ENCODE measurements at regions not wholly inside any gene's neighbourhood (a gene's known extent, or its start where the extent isn't known, plus 50 kb on each side); places are given as distances from the start of the nearest gene placed in this dataset.
"Not testable (repeated sequence)": the region's sequence is repeated elsewhere in the genome, so short reads cannot be mapped to it uniquely, and the experiment has no call there.

- Histone ChIP-seq H3K36me3 (ENCODE audit: control insufficient read depth, insufficient read depth, low read length) (no peaks in the 10 kb centered on the region), H3K4me3 (ENCODE audit: low read depth, low read length) (no peak overlapping the region), H3K27me3 (ENCODE audit: control insufficient read depth, insufficient read depth, low read length) (no peaks in the 10 kb centered on the region)
- DNase-seq (ENCODE audit: low read depth) (no peak), FAIRE-seq (no peak)
- no peak for TF ChIP-seq CTCF (IDR thresholded peaks at IDR 0.05; ENCODE audit: insufficient read depth, low read length, severe bottlenecking)
These were observed 54.9 kb upstream of the FMOD start for GRCh38 chr1:203405703-203406438.

- H3K36me3 ChIP-seq (ENCODE audit: control insufficient read depth, insufficient read depth, low read length): no peaks in the 10 kb centered on the region
- no peak for FAIRE-seq
- H3K4me3 ChIP-seq (ENCODE audit: low read depth, low read length): no peak overlapping the region
- no peaks in the 10 kb centered on the region for H3K27me3 ChIP-seq (ENCODE audit: control insufficient read depth, insufficient read depth, low read length)
- no peak for DNase-seq (ENCODE audit: low read depth)
- TF ChIP-seq CTCF (IDR thresholded peaks at IDR 0.05; ENCODE audit: insufficient read depth, low read length, severe bottlenecking): no peak
These were observed 55.6 kb upstream of the FMOD start for GRCh38 chr1:203406446-203407045.

DNA sequence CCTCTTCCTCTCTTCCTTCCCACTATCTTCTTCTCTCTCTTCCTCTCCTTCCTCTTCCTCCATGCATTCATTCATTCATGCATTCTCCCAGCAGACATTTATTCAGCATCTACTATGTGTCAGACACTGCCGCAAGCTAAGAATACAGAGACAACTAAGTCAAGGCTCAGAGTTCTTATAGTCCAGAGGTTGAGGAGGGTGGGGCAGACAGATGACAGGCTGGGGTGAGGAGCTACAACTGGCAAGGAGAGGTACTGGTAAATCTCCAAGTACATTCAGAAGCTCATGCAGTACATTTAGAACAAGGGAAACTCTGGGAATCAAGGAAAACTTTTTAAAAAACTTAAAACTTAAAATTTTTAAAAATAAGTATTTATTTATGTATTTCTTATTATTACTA, 56.4 kb upstream of the FMOD start:
- DNase-seq (ENCODE audit: low read depth): no peak
- Histone ChIP-seq H3K4me3 (ENCODE audit: low read depth, low read length) (no peak overlapping the region), H3K27me3 (ENCODE audit: control insufficient read depth, insufficient read depth, low read length) (no peaks in the 10 kb centered on the region), H3K36me3 (ENCODE audit: control insufficient read depth, insufficient read depth, low read length) (no peaks in the 10 kb centered on the region)
- TF ChIP-seq CTCF (IDR thresholded peaks at IDR 0.05; ENCODE audit: insufficient read depth, low read length, severe bottlenecking): no peak
- FAIRE-seq: no peak

- Histone ChIP-seq H3K36me3 (ENCODE audit: control insufficient read depth, insufficient read depth, low read length) (no peaks in the 10 kb centered on the region), H3K4me3 (ENCODE audit: low read depth, low read length) (no peak overlapping the region), H3K27me3 (ENCODE audit: control insufficient read depth, insufficient read depth, low read length) (no peaks in the 10 kb centered on the region)
- FAIRE-seq (no peak), DNase-seq (ENCODE audit: low read depth) (peak; percentile 41)
- no peak for TF ChIP-seq CTCF (IDR thresholded peaks at IDR 0.05; ENCODE audit: insufficient read depth, low read length, severe bottlenecking)
These were observed 57.9 kb upstream of the FMOD start for GRCh38 chr1:203408486-203409481.

GRCh38 chr1:203410182-203410900, 59.4 kb upstream of the FMOD start:
- no peak for TF ChIP-seq CTCF (IDR thresholded peaks at IDR 0.05; ENCODE audit: insufficient read depth, low read length, severe bottlenecking)
- Histone ChIP-seq H3K4me3 (ENCODE audit: low read depth, low read length) (no peak overlapping the region), H3K27me3 (ENCODE audit: control insufficient read depth, insufficient read depth, low read length) (no peaks in the 10 kb centered on the region), H3K36me3 (ENCODE audit: control insufficient read depth, insufficient read depth, low read length) (no peaks in the 10 kb centered on the region)
- no peak for FAIRE-seq
- no peak for DNase-seq (ENCODE audit: low read depth)

DNA sequence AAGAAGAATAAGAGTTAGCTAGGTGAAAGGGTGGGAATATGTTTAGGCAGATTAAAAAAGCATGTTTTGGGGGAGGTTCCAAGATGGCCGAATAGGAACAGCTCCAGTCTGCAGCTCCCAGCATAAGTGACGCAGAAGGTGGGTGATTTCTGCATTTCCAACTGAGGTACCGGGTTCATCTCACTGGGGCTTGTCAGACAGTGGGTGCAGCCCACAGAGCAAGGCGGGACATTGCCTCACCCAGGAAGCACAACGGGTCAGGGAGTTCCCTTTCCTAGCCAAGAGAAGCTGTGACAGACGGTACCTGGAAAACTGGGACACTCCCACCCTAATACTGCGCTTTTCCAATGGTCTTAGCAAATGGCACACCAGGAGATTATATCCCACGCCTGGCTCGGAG, 60.5 kb upstream of the FMOD start:
- FAIRE-seq; DNase-seq (ENCODE audit: low read depth); H3K4me3 ChIP-seq (ENCODE audit: low read depth, low read length); H3K27me3 ChIP-seq (ENCODE audit: control insufficient read depth, insufficient read depth, low read length); H3K36me3 ChIP-seq (ENCODE audit: control insufficient read depth, insufficient read depth, low read length): not testable (repeated sequence)

Measured in bronchial epithelial cell (primary cell).